H1 (cell line): ENCODE measurements at regions not wholly inside any gene's neighbourhood (a gene's known extent, or its start where the extent isn't known, plus 50 kb on each side); places are given as distances from the start of the nearest gene placed in this dataset.

ENCODE experiments used
- CTCF ChIA-PET: fragments of 300-600 bp; sonication (Branson Sonifier 250); formaldehyde crosslinking; loops from one replicate; lab custom pipeline; 2021; ENCODE audit not compliant: partially characterized antibody; lab: Charles Lee
- POLR2A ChIA-PET: fragments of 300-600 bp; sonication (Branson Sonifier 250); formaldehyde crosslinking; loops from one replicate; lab custom pipeline; 2021; ENCODE audit warnings: inconsistent platforms; ENCODE audit not compliant: partially characterized antibody; lab: Charles Lee
- DNase-seq, 2 experiments: peaks; one replicate each; pipeline versions ENCODE4 v3.0.0 to v3.0.0-alpha.2; 2010 to 2022; ENCODE audit warnings: low spot score in 2 of 2, low read depth in 1 of 2, mixed read lengths in 1 of 2
- FAIRE-seq: peaks from 2 replicates; lab custom pipeline; 2011; peaks lifted over from hg19 to GRCh38; lab: Jason Lieb, UNC
- H2AFZ ChIP-seq: 2 replicates; pipeline ENCODE4 v1.8.1; 2012; ENCODE audit warnings: low read length, inconsistent platforms
- H2AK5ac ChIP-seq: 2 replicates; pipeline ENCODE4 v1.6.1; 2013; ENCODE audit warnings: low read depth, low read length
- H2BK120ac ChIP-seq: replicated peaks from 2 replicates; pipeline ENCODE3; 2013; ENCODE audit warnings: low read depth, low read length, inconsistent platforms
- H2BK12ac ChIP-seq: 2 replicates; pipeline ENCODE4 v1.6.1; 2013; ENCODE audit warnings: low read depth, low read length
- H2BK15ac ChIP-seq: 2 replicates; pipeline ENCODE4 v1.6.1; 2013; ENCODE audit warnings: low read length
- H2BK20ac ChIP-seq: 2 replicates; pipeline ENCODE4 v1.6.1; 2013; ENCODE audit warnings: low read length
- H2BK5ac ChIP-seq: 2 replicates; pipeline ENCODE4 v1.6.1; 2013; ENCODE audit warnings: low read depth, low read length
- H3K14ac ChIP-seq: 2 replicates; pipeline ENCODE4 v1.6.1; 2013; ENCODE audit warnings: inconsistent platforms; ENCODE audit not compliant: insufficient read length
- H3K18ac ChIP-seq: 2 replicates; pipeline ENCODE4 v1.6.1; 2013; ENCODE audit warnings: low read length; ENCODE audit errors: extremely low read depth
- H3K23ac ChIP-seq: 2 replicates; pipeline ENCODE4 v1.6.1; 2013; ENCODE audit warnings: inconsistent platforms; ENCODE audit not compliant: insufficient read length
- H3K23me2 ChIP-seq: 2 replicates; pipeline ENCODE4 v1.6.1; 2013; ENCODE audit warnings: low read depth, low read length
- H3K27ac ChIP-seq: 2 replicates; pipeline ENCODE4 v1.6.1; 2011; ENCODE audit warnings: low read depth, low read length, inconsistent platforms
- H3K27me3 ChIP-seq, 4 experiments: replicated peaks in 1 of 4; 1 replicate in 1 of 4; 2 replicates in 3 of 4; pipeline versions ENCODE4 v1.6.1 to v1.8.1; 2011 to 2013; ENCODE audit warnings: low read length in 3 of 4, mild to moderate bottlenecking in 3 of 4, inconsistent platforms in 2 of 4, mixed read lengths in 2 of 4, moderate library complexity in 1 of 4; ENCODE audit not compliant: control insufficient read depth in 3 of 4, insufficient read depth in 3 of 4; ENCODE audit errors: extremely low read depth in 1 of 4
- H3K36me3 ChIP-seq, 4 experiments: 2 replicates each; pipeline versions ENCODE4 v1.6.1 to v1.8.1; 2011 to 2013; ENCODE audit warnings: mild to moderate bottlenecking in 4 of 4, low read length in 3 of 4, moderate library complexity in 2 of 4, control low read depth in 1 of 4, inconsistent platforms in 1 of 4; ENCODE audit not compliant: insufficient read depth in 4 of 4, control insufficient read depth in 2 of 4
- H3K4ac ChIP-seq: replicated peaks from 2 replicates; pipeline ENCODE3; 2013; ENCODE audit warnings: low read length, low read depth, mixed read lengths, inconsistent platforms; ENCODE audit not compliant: insufficient read length
- H3K4me1 ChIP-seq, 4 experiments: replicated peaks in 1 of 4; 1 replicate in 1 of 4; 2 replicates in 3 of 4; pipeline versions ENCODE4 v1.6.1 to v1.8.1; 2011 to 2013; ENCODE audit warnings: low read length in 3 of 4, inconsistent platforms in 2 of 4, mixed read lengths in 1 of 4; ENCODE audit not compliant: insufficient read depth in 4 of 4, control insufficient read depth in 3 of 4
- H3K4me2 ChIP-seq, 2 experiments: 2 replicates each; pipeline versions ENCODE4 v1.6.1 to v1.8.1; 2011 to 2013; ENCODE audit warnings: low read depth in 2 of 2, low read length in 2 of 2, control low read depth in 1 of 2, inconsistent platforms in 1 of 2, mild to moderate bottlenecking in 1 of 2; ENCODE audit not compliant: insufficient read depth in 1 of 2
- H3K4me3 ChIP-seq, 4 experiments: fragments of 200-600, 300-600 bp in 1 of 4; sonication (generic), shearing (Covaris generic), sonication (Bioruptor Twin) in 1 of 4; 2 replicates each; pipeline versions ENCODE4 v1.5.1 to v1.8.1; 2011 to 2016; ENCODE audit warnings: low read length in 4 of 4, low read depth in 3 of 4, control low read depth in 2 of 4, inconsistent platforms in 2 of 4, mild to moderate bottlenecking in 2 of 4, mixed read lengths in 1 of 4, moderate library complexity in 1 of 4; ENCODE audit not compliant: insufficient read depth in 2 of 4; ENCODE audit errors: extremely low read depth in 1 of 4
- H3K56ac ChIP-seq: replicated peaks from 2 replicates; pipeline ENCODE3; 2013; ENCODE audit warnings: low read depth, mild to moderate bottlenecking, mixed read lengths, low read length, inconsistent platforms; ENCODE audit not compliant: insufficient read length
- H3K79me1 ChIP-seq: 2 replicates; pipeline ENCODE4 v1.6.1; 2013; ENCODE audit warnings: low read depth, low read length, control low read depth
- H3K79me2 ChIP-seq, 2 experiments: 2 replicates each; pipeline versions ENCODE4 v1.6.1 to v1.8.1; 2012 to 2013; ENCODE audit warnings: low read length in 2 of 2, mild to moderate bottlenecking in 2 of 2, inconsistent platforms in 1 of 2; ENCODE audit not compliant: insufficient read depth in 2 of 2, control insufficient read depth in 1 of 2
- H3K9ac ChIP-seq, 4 experiments: replicated peaks in 1 of 4; 1 replicate in 1 of 4; 2 replicates in 3 of 4; pipeline versions ENCODE4 v1.6.1 to v1.8.1; 2011 to 2013; ENCODE audit warnings: low read depth in 3 of 4, low read length in 3 of 4, control low read depth in 2 of 4, mild to moderate bottlenecking in 2 of 4, moderate library complexity in 2 of 4, inconsistent platforms in 1 of 4; ENCODE audit errors: extremely low read depth in 1 of 4
- H3K9me3 ChIP-seq, 2 experiments: 2 replicates each; pipeline versions ENCODE4 v1.6.1 to v1.8.1; 2012 to 2013; ENCODE audit warnings: mild to moderate bottlenecking in 2 of 2, moderate library complexity in 2 of 2, control low read depth in 1 of 2, inconsistent platforms in 1 of 2, low read depth in 1 of 2, low read length in 1 of 2, mixed read lengths in 1 of 2; ENCODE audit not compliant: insufficient read depth in 2 of 2
- H4K20me1 ChIP-seq, 2 experiments: replicated peaks in 1 of 2; 2 replicates each; pipeline versions ENCODE3 to v1.8.1; 2011 to 2013; ENCODE audit warnings: inconsistent platforms in 2 of 2, low read length in 2 of 2, mild to moderate bottlenecking in 1 of 2; ENCODE audit not compliant: insufficient read depth in 2 of 2, control insufficient read depth in 1 of 2
- H4K5ac ChIP-seq: 2 replicates; pipeline ENCODE4 v1.6.1; 2013; ENCODE audit warnings: low read length, low read depth, mixed read lengths, inconsistent platforms; ENCODE audit not compliant: insufficient read length
- H4K8ac ChIP-seq: 2 replicates; pipeline ENCODE4 v1.8.0; 2013; ENCODE audit warnings: mild to moderate bottlenecking, moderate library complexity, low read length, inconsistent platforms; ENCODE audit not compliant: insufficient read depth; ENCODE audit errors: extremely low read depth
- H4K91ac ChIP-seq: replicated peaks from 2 replicates; pipeline ENCODE3; 2013; ENCODE audit warnings: low read length, mixed read lengths, inconsistent platforms; ENCODE audit not compliant: insufficient read length
- CHD1 ChIP-seq: IDR thresholded peaks from 2 replicates; pipeline ENCODE4 v1.6.1; 2012; ENCODE audit warnings: low read depth, low read length, improper control_type of control experiment
- JUND ChIP-seq: IDR thresholded peaks from 2 replicates; pipeline ENCODE4 v1.6.1; 2011; ENCODE audit warnings: mild to moderate bottlenecking, improper control_type of control experiment, low read length
- WGBS, 2 experiments: shearing (Covaris generic) in 1 of 2; methylation state at CpG; one replicate each; pipeline versions ENCODE4 v1.1.6 to v1.1.7; 2013 to 2015; ENCODE audit warnings: low lambda C conversion rate in 2 of 2, mixed read lengths in 2 of 2, inconsistent platforms in 1 of 2, low coverage in 1 of 2, missing lambda C conversion rate in 1 of 2; ENCODE audit not compliant: insufficient replicate concordance in 2 of 2, insufficient coverage in 1 of 2, insufficient read length in 1 of 2; ENCODE audit errors: extremely low coverage in 1 of 2, missing lambda C conversion rate in 1 of 2; 5-methylcytosine and 5-hydroxymethylcytosine counted together

GRCh38 chr21:39077876-39078275 lies 105.4 kb downstream of the PSMG1 start:
- H3K9me3 ChIP-seq: peaks cover 6 to 11% of the 10 kb centered on the region in 2 experiments; a peak in 3 of 4 replicates
- no peak overlapping the region for H3K18ac ChIP-seq
- ChIA-PET CTCF (interaction anchor here (0.6 to 1.1 kb wide), 3 partner anchors 9 to 1974 kb away, joined by 4 read pairs; no protein-coding TSS in a partner anchor), POLR2A (no interaction called here)
- H3K56ac ChIP-seq: no peak overlapping the region
- no peak overlapping the region for H2BK5ac ChIP-seq
- peaks cover 0 to 4% (median 2%) of the 10 kb centered on the region in 4 experiments; a peak in 6 of 7 replicates for H3K4me1 ChIP-seq
- H3K4ac ChIP-seq: no peak overlapping the region
- no peak overlapping the region for H4K91ac ChIP-seq
- H4K8ac ChIP-seq: no peak overlapping the region
- H3K36me3 ChIP-seq: peaks cover 0 to 2% (median 0%) of the 10 kb centered on the region in 4 experiments; a peak in 1 of 8 replicates
- no peak for DNase-seq
- 87% methylated on average over 3 of the region's 3 CpGs; no CpG with 5 or more reads in 1 of the 2 experiments for WGBS, 2 experiments
- no peak overlapping the region for H3K27ac ChIP-seq
- H2BK120ac ChIP-seq: no peak overlapping the region
- H2BK20ac ChIP-seq: no peak overlapping the region
- H3K27me3 ChIP-seq: peaks cover 0 to 5% (median 0%) of the 10 kb centered on the region in 4 experiments; a peak in 4 of 7 replicates
- H3K9ac ChIP-seq: no peak overlapping the region
- no peaks in the 10 kb centered on the region for H4K20me1 ChIP-seq
- H2AFZ ChIP-seq: no peak overlapping the region
- H2AK5ac ChIP-seq: no peak overlapping the region
- no peak overlapping the region for H3K23ac ChIP-seq
- no peak overlapping the region for H3K4me3 ChIP-seq
- H2BK15ac ChIP-seq: no peak overlapping the region
- TF ChIP-seq JUND (no peak), CHD1 (no peak)
- TF ChIP-seq, all 59 proteins: peak for 0
- Histone ChIP-seq H3K23me2 (0 out of 2 replicates have a peak, but pooled peaks cover 2% of the 10 kb centered on the region), H2BK12ac (no peak overlapping the region), H3K14ac (no peak overlapping the region), H3K79me1 (no peaks in the 10 kb centered on the region), H4K5ac (no peak overlapping the region), H3K79me2 (no peaks in the 10 kb centered on the region), H3K4me2 (no peak overlapping the region)
- no peak for FAIRE-seq
